RPMI8226 (cell line): ENCODE measurements at regions not wholly inside any gene's neighbourhood (a gene's known extent, or its start where the extent isn't known, plus 50 kb on each side); places are given as distances from the start of the nearest gene placed in this dataset.

Experiments
- DNase-seq: peaks from one replicate; pipeline ENCODE4 v3.0.0-alpha.2; 2015

GRCh38 chr7:155896531-155897263, 84.4 kb upstream of the SHH start:
- no peak for DNase-seq

- DNase-seq, result no peak
Measured at GRCh38 chr7:155893664-155894063, 81.4 kb upstream of the SHH start.

GRCh38 chr7:155893176-155893575, 80.9 kb upstream of the SHH start:
- DNase-seq, result no peak

- no peak for DNase-seq
Measured at GRCh38 chr7:155889636-155890511, 77.6 kb upstream of the SHH start.

GRCh38 chr7:155887174-155887525, 74.9 kb upstream of the SHH start:
- DNase-seq, result no peak

- no peak for DNase-seq
Measured at GRCh38 chr7:155886391-155887173, 74.3 kb upstream of the SHH start.

- DNase-seq, result no peak
Measured at GRCh38 chr7:155885167-155886155, 73.2 kb upstream of the SHH start.

GRCh38 chr7:155884225-155885166, 72.2 kb upstream of the SHH start:
- no peak for DNase-seq

- no peak for DNase-seq
Measured at GRCh38 chr7:155883491-155884224, 71.4 kb upstream of the SHH start.

GRCh38 chr7:155882596-155882995, 70.3 kb upstream of the SHH start:
- DNase-seq, result no peak

GRCh38 chr7:155881471-155882350, 69.4 kb upstream of the SHH start:
- no peak for DNase-seq

GRCh38 chr7:155880721-155881120, 68.5 kb upstream of the SHH start:
- no peak for DNase-seq

- no peak for DNase-seq
Measured at GRCh38 chr7:155879592-155879991, 67.3 kb upstream of the SHH start.

- DNase-seq, result no peak
Measured at GRCh38 chr7:155878674-155879073, 66.4 kb upstream of the SHH start.

- DNase-seq, result no peak
Measured at GRCh38 chr7:155878250-155878649, 66.0 kb upstream of the SHH start.

GRCh38 chr7:155877167-155877566, 64.9 kb upstream of the SHH start:
- DNase-seq, result no peak

- no peak for DNase-seq
Measured at GRCh38 chr7:155874411-155874810, 62.1 kb upstream of the SHH start.

GRCh38 chr7:155874010-155874409, 61.7 kb upstream of the SHH start:
- no peak for DNase-seq

GRCh38 chr7:155872678-155873369, 60.6 kb upstream of the SHH start:
- no peak for DNase-seq
